ELF-1 (cell line): ENCODE measurements at regions not wholly inside any gene's neighbourhood (a gene's known extent, or its start where the extent isn't known, plus 50 kb on each side); places are given as distances from the start of the nearest gene placed in this dataset.

Experiments used
- DNase-seq: peaks from one replicate; pipeline ENCODE4 v3.0.0-alpha.2; 2016; ENCODE audit warnings: low read depth, low spot score

DNA sequence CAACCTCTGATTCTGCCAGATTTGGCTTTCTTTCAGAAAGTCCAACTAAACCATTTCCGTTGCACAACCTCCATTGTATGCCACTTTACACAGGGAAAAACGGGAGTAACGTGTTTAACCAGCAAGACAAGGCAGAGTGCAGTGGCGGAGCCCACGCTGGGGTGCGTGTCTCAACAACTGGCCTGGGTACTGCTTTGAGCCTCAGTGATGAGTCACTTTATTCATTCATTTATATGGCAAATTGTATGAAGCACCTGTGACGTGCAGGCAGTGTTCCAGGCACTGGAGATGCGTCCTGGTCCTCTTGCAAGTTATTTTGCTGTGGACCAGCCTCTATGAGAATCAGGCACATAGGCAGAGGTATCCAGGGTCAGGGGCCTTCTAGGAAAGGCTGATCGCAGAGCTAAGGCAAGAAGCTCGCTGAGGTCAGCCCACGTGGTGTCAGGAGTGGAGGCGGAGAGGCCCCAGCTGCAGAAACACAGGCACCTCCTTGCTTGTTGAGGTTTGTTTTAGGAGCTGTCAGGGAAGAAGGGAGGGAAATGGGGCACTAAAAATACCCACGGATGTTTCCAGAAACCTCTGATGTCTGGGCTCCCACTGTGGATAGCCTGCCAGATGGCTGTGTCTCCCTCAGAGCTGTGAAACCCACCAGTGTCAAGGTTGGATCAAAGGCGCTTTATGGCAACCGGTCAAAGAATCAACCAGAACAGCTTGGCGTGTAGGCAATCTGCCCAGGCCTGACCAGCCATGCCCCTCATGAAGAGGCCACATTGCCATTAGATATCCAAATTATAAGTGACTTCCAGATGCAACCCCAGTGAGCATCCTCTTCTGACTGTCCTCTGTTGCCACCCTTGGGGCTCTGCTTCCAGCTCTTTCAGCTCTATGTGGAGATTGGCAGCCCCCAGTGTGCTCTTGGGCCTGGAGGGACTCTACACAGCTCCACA is 157.2 kb downstream of the CD83 start:
- no peak for DNase-seq

GRCh38 chr6:14275493-14275851 is 157.9 kb downstream of the CD83 start:
- no peak for DNase-seq

DNA sequence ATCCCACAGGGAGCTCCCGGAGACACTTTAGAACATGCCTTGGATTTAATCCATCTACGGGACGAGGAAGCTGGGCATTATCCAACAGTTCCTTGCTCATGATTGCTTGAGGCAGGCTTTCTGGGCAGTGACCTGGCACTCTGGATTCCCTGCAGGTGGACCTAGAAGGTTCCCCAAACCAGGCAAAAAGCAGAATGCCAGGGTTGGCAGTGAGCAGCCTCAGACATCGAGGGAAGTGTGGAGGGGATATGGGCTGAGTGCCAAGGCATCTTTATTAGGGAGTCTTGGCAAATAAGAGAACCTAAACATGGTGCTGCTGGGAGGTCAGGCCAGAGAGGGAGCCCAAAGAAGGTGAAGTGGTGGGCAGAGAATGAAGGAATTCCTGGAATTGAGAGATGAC is 158.5 kb downstream of the CD83 start:
- DNase-seq: no peak

- no peak for DNase-seq
These were observed 159.3 kb downstream of the CD83 start for GRCh38 chr6:14276667-14277404.

- no peak for DNase-seq
These were observed 159.9 kb downstream of the CD83 start for GRCh38 chr6:14277405-14277930.

DNA sequence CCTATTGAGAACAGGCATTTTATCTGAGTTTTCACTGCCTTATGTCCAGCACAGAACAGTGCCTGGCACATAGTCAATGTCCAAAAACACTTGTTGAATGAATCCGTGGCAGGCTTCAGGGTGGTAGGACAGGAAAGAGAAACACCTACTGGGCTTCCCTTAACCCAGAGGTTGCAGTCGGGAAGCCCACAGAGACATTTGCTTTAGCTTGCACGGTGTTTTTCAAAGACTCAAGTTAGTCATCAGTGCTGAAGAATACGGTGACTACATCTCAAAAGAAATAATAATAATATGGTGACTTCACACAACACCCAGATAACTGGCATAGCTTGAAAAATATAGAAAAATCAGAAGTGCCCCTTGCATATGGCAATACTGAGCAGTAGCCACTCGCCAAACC is 160.4 kb downstream of the CD83 start:
- DNase-seq: no peak

DNA sequence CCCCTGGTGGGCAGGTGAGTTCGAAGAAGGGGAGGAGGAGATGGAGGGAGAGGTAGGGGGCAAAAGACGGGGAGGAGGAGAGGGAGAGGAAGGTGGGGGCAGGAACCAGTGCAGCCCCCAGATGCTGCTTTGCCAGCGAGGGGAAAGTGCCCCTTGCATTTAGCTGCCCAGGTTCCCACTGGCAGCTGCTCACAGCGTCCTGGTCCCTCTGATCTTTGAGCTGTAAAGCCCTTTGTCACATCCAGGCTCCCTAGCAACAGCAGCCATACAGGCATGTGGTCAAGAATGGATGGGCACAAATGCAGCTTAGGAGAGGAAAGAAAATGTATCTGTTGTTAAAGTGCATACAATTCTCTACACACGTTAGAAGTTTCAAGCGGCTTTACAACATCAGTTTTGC is 160.9 kb downstream of the CD83 start:
- DNase-seq: no peak

DNA sequence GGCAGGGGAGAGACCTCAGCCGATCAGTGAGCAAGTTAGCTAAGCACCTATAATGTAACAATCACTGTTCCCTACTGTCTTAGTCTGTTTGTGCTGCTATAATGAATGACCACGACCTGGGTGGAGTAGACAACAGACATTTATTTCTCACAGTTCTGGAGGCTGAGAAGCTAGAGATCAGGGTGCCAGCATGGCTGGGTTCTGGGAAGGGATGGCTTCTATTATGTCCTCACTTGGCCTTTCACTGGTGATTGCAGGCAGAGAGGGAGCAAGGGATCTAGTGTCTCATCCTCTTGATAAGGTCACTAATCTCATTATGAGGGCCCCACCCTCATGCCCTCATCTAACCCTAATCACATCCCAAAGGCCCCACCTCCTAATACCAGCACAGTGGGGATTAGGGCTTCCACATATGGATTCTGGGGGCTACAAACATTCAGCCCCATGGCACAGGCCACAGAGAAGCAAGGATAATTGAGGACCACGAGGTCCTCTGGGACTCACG is 162.5 kb downstream of the CD83 start:
- DNase-seq: no peak

GRCh38 chr6:14280766-14281293 is 163.3 kb downstream of the CD83 start:
- DNase-seq: peak; percentile 58

DNA sequence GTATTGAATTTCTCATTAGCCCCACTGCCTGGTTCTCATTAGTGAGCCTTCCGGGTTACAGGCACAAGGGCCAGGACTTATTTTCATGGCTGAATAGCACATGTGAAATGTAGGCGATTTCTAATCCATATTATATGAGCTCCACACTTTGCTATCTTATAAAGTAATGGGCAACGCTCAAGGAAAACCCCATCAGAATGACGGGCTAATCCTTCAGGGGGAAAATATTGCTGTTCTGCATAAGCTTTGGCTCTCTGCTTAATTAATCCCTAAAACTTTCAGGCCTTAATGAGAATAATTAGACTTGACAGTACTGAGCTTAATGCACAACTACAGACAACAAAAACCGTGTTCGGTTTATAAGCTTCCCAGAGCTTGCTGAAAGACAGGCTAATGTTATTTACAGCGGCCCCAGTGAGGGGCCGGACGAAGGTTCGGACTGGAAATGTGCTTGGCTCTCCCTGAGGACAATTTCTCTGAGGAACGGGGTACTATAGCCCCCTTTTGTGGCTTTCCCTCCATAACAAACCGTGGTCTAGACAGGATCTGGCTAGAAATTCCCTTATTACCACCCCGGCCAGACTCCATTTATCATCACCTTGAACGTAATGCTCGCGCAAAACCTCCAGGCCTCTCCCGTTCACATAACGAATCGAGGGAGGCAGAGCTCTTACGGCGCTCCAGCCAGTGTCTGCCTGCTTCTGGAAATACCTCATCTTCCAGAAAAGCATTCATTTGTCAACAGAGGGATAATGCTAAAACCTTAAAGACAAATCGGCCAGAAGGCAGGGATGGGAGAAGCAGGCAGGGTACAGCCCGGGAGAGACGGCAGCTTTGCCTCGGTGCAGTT is 164.5 kb downstream of the CD83 start:
- no peak for DNase-seq

DNA sequence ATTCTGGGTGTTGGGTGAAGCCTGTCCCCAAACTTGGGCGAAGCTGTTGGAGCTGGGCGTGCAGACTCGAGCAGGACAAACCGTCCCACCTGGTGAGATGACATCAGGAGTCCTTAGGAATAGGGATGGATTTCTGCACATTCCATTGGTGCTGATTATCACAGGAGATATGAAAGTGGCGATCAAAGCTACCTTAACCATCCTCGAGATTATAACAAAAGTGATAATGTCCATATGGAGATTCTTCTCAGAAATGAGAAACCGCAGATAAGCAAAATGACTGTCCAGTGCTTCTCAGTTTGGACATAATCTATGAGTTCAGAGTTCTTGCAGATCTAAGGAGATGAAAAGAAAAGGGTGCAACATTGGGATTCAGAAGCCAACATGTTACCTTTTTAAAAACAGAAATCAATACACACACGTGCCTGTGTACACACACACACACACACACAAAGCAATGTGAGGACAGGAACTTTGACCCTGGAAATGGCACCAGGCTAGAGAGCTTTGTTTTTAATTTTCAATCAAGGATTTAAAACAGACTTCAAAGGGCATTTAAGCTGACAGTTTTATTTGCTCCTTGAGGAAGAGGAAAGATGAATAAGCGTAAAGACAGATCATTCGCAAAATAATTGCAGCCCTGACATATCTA is 165.4 kb downstream of the CD83 start:
- DNase-seq: no peak

DNA sequence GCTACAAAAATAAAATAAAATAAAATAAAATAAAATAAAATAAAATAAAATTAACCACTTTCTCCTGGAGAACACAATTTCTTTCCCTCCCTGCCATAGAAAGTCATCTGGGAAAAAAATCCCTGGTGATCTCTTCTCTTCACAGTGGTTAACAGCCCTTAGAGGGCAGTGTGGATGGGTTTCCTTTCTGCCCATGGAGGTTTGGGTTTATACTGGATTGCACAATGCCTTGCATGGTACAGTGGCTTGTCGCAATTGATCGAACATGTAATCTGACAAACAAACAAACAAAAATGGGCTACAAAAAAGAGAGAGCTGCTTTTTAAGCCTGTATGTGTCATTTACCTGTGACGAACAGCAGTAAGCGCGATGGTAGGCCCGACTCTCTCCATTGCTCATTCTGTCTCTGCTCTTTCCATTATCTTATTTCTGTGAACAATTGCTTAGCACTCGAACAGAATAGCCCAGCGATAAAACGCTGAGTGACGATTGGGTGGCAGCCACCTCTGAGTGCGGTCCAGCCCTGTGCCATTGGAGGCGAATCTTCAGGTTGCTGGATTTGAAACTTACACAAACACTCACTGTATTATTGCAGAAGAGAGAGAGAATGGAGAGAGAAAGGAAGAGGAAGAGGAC is 166.1 kb downstream of the CD83 start:
- no peak for DNase-seq

- no peak for DNase-seq
These were observed 167.5 kb downstream of the CD83 start for GRCh38 chr6:14284969-14285590.

DNA sequence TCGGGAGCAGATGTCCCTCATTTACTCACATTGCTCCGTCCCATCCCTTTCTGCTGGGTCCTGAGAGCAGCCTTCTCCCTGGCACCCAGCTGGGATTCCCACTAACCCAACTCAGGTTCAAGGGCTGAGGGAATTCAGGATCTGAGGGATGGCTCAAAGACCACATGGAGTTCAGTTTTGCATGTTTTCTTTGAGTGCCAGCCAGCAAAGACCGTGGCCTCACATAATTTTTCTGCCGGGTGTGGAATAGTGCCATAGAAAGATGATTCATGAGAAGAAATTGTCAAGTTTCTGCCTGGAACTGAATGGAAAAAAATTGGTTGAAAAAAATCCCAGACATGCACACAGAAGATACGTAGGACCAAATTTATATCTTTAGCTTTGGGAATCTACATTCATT is 168.6 kb downstream of the CD83 start:
- DNase-seq: no peak

GRCh38 chr6:14286634-14287428 is 169.3 kb downstream of the CD83 start:
- no peak for DNase-seq

DNA sequence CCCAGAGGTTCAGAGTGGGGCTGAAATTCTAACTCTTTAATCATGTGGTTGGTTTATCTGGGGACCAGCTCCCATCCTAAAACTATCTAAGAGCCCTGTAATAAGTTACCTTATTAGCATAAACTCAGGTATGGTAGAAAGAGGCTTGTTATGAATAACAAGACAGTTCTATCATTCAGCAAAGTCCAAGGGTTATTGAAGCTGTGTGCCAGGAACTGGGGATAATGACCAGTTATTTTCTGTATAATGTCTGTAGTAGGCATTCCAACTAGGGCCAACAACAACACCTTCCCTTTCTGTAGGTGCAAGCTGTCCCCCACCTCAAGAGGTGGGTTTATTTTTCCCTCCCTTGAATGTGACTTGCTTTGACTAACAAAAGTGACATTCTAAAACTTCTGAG is 170.1 kb downstream of the CD83 start:
- DNase-seq: no peak

DNA sequence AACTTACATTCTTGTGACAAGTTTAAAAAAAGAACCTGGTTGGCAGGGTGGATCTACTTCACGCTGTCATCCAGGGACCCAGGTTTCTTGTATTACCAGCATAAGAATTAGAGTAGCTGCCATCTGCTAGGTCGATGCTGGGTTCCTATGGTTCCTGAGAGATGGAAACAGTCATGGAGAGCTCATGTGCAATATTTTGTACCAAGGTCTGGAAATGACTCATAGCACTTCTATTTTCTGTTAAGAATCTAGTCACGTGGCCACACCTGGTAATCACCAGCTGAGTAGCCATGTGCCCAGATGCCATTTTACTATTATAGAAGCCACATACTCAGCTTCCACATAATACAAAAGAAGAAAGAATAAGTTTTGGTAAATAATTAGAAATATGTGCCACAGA is 171.3 kb downstream of the CD83 start:
- no peak for DNase-seq

DNA sequence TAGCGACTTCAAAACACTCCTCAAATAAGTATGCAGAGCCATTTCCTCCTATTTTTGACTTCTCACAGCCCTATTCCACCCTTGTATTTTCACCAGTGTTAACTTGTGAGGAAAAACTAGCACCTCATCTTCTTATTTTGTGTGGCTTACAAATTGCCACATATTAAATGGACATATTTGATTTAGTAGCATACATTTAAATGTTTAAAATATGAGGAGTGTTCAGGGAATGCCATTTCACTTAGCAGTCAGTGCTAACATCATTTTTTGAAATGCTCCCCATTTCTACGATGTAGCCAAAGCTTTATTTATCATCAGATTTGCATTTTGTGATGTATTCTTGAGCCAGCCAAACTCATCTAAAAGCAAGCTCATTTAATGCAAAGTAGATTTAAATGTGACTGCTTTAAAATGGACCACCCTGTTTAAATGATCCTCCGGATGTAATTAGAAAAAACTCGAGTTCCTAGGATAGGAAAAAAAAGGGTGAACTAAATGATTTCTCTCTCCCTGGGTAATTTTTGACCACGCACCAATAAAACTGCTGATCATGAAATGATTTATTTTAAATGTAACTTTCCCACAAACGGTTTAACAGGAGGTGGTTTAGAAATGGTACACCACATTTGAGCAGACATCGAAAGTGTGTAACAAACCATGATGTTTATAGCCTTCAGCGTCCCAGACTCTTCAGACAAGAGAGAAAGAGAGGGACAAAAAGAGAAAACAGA is 172.6 kb downstream of the CD83 start:
- DNase-seq: no peak
